Kidney (tissue), 13 donors: ENCODE measurements at regions not wholly inside any gene's neighbourhood (a gene's known extent, or its start where the extent isn't known, plus 50 kb on each side); places are given as distances from the start of the nearest gene placed in this dataset.

ENCODE experiments used
- DNase-seq, 5 donors: peaks; one replicate each; pipeline ENCODE4 v3.0.0-alpha.2; 2013 to 2020
- FAIRE-seq: peaks from 2 replicates; lab custom pipeline; 2012; peaks lifted over from hg19 to GRCh38; lab: Jason Lieb, UNC
- H3K27ac ChIP-seq, 2 donors: one replicate each; pipeline ENCODE4 v1.7.0; 2013; ENCODE audit warnings: low read depth in 2 of 2, low read length in 2 of 2, inconsistent platforms in 1 of 2
- H3K27me3 ChIP-seq: one replicate; pipeline ENCODE4 v1.7.1; 2013; ENCODE audit warnings: low read length, inconsistent platforms; ENCODE audit not compliant: control insufficient read depth, insufficient read depth
- H3K36me3 ChIP-seq, 3 donors: one replicate each; pipeline versions ENCODE4 v1.7.0 to v1.7.1; 2013; ENCODE audit warnings: low read length in 3 of 3, control low read depth in 1 of 3, inconsistent platforms in 1 of 3; ENCODE audit not compliant: insufficient read depth in 3 of 3, control insufficient read depth in 2 of 3
- H3K4me1 ChIP-seq, 3 donors: one replicate each; pipeline versions ENCODE4 v1.7.0 to v1.7.1; 2013; ENCODE audit warnings: low read length in 3 of 3, inconsistent platforms in 1 of 3, low read depth in 1 of 3; ENCODE audit not compliant: control insufficient read depth in 2 of 3, insufficient read depth in 2 of 3
- H3K4me3 ChIP-seq, 3 donors: one replicate each; pipeline versions ENCODE4 v1.7.0 to v1.8.1; 2013; ENCODE audit warnings: low read length in 3 of 3, control low read depth in 1 of 3, inconsistent platforms in 1 of 3
- H3K9ac ChIP-seq, 3 donors: one replicate each; pipeline versions ENCODE4 v1.7.0 to v1.7.1; 2013; ENCODE audit warnings: low read length in 3 of 3, control low read depth in 1 of 3, inconsistent platforms in 1 of 3
- H3K9me3 ChIP-seq, 3 donors: one replicate each; pipeline versions ENCODE4 v1.7.0 to v1.7.1; 2013; ENCODE audit warnings: low read length in 3 of 3, control low read depth in 1 of 3, inconsistent platforms in 1 of 3; ENCODE audit not compliant: control insufficient read depth in 2 of 3, insufficient read depth in 1 of 3
- intact Hi-C: fragments of 100-400 bp; cut with DNase I; formaldehyde crosslinking; loops from one replicate; pipeline ENCODE4 v1.11.1; 2022
- TF ChIP-seq, protein P1 (sequence below): IDR thresholded peaks from 3 replicates; pipeline ENCODE4 v1.5.1; 2012; ENCODE audit warnings: mild to moderate bottlenecking, moderate library complexity, borderline replicate concordance; ENCODE audit not compliant: insufficient read depth; ENCODE audit errors: extremely low read depth
- donor health status: control.
- donor health status: control.
- donor health status: control.
- donor health status: control.
- donor health status: control.
- donor health status: DM: yes; HTN: yes; CAD: no.
- donor health status: Normal renal cell carcinoma (clear cell type).

DNA sequence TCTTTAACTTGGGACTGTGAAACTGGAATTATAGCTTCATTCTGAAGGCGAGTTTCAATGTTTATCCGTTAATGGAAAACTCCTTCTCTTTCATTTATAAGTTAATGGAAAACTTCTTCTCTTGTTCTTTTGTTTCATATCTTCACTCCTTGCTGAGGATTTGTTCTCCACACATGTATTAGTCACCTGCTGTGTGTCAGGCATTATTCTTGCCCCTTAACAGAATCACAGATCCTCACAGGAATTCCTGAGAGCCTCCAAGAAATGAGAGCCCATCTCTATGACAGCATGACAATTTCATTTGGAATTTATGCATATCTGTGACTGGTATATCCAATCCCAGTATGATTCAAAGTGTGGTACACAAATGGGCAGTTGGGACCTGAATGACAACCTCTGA lies 545.8 kb downstream of the BCL11A start:
- no peak for FAIRE-seq

DNA sequence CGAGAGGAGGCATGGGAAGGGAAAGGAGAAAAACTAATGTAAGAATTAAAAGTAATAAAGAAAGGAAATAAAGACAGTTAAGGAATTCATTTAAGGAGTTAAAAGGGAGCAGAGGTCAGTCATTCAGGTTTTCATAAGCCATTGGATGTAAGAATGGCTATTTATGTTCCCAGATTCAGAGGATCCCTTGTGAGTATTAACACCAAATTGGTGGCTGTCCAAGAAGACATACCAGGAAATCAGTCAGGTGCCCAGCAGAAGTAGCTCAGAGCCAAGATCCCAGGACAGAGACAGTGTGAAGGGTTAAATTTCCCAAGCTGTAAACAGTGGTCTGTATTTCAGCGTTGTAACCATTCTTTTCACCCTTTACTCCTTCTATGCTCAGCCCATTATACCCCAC lies 550.4 kb downstream of the BCL11A start:
- Histone ChIP-seq H3K9ac (no peak overlapping the region), H3K27me3 (no peaks in the 10 kb centered on the region), H3K4me1 (peaks cover 0 to 18% (median 0%) of the 10 kb centered on the region in 3 donors), H3K9me3 (no peaks in the 10 kb centered on the region), H3K4me3 (no peak overlapping the region), H3K36me3 (no peaks in the 10 kb centered on the region), H3K27ac (peak overlapping the region in 1 of 2 donors; percentile 7)
- TF ChIP-seq, protein P1, sequence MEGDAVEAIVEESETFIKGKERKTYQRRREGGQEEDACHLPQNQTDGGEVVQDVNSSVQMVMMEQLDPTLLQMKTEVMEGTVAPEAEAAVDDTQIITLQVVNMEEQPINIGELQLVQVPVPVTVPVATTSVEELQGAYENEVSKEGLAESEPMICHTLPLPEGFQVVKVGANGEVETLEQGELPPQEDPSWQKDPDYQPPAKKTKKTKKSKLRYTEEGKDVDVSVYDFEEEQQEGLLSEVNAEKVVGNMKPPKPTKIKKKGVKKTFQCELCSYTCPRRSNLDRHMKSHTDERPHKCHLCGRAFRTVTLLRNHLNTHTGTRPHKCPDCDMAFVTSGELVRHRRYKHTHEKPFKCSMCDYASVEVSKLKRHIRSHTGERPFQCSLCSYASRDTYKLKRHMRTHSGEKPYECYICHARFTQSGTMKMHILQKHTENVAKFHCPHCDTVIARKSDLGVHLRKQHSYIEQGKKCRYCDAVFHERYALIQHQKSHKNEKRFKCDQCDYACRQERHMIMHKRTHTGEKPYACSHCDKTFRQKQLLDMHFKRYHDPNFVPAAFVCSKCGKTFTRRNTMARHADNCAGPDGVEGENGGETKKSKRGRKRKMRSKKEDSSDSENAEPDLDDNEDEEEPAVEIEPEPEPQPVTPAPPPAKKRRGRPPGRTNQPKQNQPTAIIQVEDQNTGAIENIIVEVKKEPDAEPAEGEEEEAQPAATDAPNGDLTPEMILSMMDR: no peak
- no peak for FAIRE-seq
- intact Hi-C loops: no loop called here
- no peak for DNase-seq

More for the DNA sequence above, 545.8 kb downstream of the BCL11A start:
- peaks cover 0 to 10% (median 0%) of the 10 kb centered on the region in 3 donors for H3K4me1 ChIP-seq
- H3K9ac ChIP-seq: no peak overlapping the region
- no peaks in the 10 kb centered on the region for H3K9me3 ChIP-seq
- H3K36me3 ChIP-seq: no peaks in the 10 kb centered on the region
- DNase-seq: no peak
- H3K27ac ChIP-seq: no peak overlapping the region
- peak overlapping the region in 1 of 3 donors; percentile 11 for H3K4me3 ChIP-seq
- intact Hi-C loops: no loop called here
- H3K27me3 ChIP-seq: no peaks in the 10 kb centered on the region
- TF ChIP-seq, protein P1: no peak

GRCh38 chr2:60002183-60002867 lies 551.1 kb downstream of the BCL11A start:
- Histone ChIP-seq H3K4me3 (no peak overlapping the region), H3K27ac (no peak overlapping the region), H3K9ac (no peak overlapping the region), H3K36me3 (no peaks in the 10 kb centered on the region), H3K9me3 (no peaks in the 10 kb centered on the region), H3K4me1 (peaks cover 0 to 18% (median 0%) of the 10 kb centered on the region in 3 donors), H3K27me3 (no peaks in the 10 kb centered on the region)
- TF ChIP-seq, protein P1: no peak
- peak in 1 of 5 donors; percentile 12 for DNase-seq
- FAIRE-seq: no peak
- intact Hi-C loops: no loop called here
